Daoy (cell line): ENCODE measurements at regions not wholly inside any gene's neighbourhood (a gene's known extent, or its start where the extent isn't known, plus 50 kb on each side); places are given as distances from the start of the nearest gene placed in this dataset.

ENCODE experiments used
- DNase-seq: peaks from one replicate; pipeline ENCODE4 v3.0.0-alpha.2; 2015; ENCODE audit warnings: low read depth

GRCh38 chr3:55413236-55413635 is 73.9 kb downstream of the WNT5A start:
- DNase-seq, result no peak

GRCh38 chr3:55412545-55412944 is 74.6 kb downstream of the WNT5A start:
- DNase-seq, result no peak

- DNase-seq, result no peak
These were observed 77.3 kb downstream of the WNT5A start for GRCh38 chr3:55409806-55410205.

- no peak for DNase-seq
These were observed 78.8 kb downstream of the WNT5A start for GRCh38 chr3:55408193-55408826.

- DNase-seq, result no peak
These were observed 79.7 kb downstream of the WNT5A start for GRCh38 chr3:55407426-55407820.

GRCh38 chr3:55406696-55407425 is 80.2 kb downstream of the WNT5A start:
- peak; percentile 41 for DNase-seq

GRCh38 chr3:55405436-55405835 is 81.7 kb downstream of the WNT5A start:
- peak; percentile 51 for DNase-seq

- peak; percentile 23 for DNase-seq
These were observed 84.1 kb downstream of the WNT5A start for GRCh38 chr3:55402886-55403609.

GRCh38 chr3:55380561-55380960 is 106.5 kb downstream of the WNT5A start:
- no peak for DNase-seq

GRCh38 chr3:55376753-55377347 is 110.3 kb downstream of the WNT5A start:
- DNase-seq, result no peak

- DNase-seq, result no peak
These were observed 113.7 kb downstream of the WNT5A start for GRCh38 chr3:55373423-55373822.

- DNase-seq, result no peak
These were observed 116.8 kb downstream of the WNT5A start for GRCh38 chr3:55370272-55370671.

- no peak for DNase-seq
These were observed 117.8 kb downstream of the WNT5A start for GRCh38 chr3:55369141-55369847.

- no peak for DNase-seq
These were observed 118.7 kb downstream of the WNT5A start for GRCh38 chr3:55368366-55368765.

GRCh38 chr3:55367384-55367783 is 119.7 kb downstream of the WNT5A start:
- no peak for DNase-seq

- no peak for DNase-seq
These were observed 122.7 kb downstream of the WNT5A start for GRCh38 chr3:55364421-55364820.

GRCh38 chr3:55362210-55362960 is 124.7 kb downstream of the WNT5A start:
- DNase-seq, result peak; percentile 4

- DNase-seq, result no peak
These were observed 129.3 kb downstream of the WNT5A start for GRCh38 chr3:55357796-55358195.

- DNase-seq, result no peak
These were observed 134.4 kb downstream of the WNT5A start for GRCh38 chr3:55352668-55353067.

GRCh38 chr3:55349851-55350250 is 137.3 kb downstream of the WNT5A start:
- DNase-seq, result no peak
